HG02981 (cell line): ENCODE measurements at regions not wholly inside any gene's neighbourhood (a gene's known extent, or its start where the extent isn't known, plus 50 kb on each side); places are given as distances from the start of the nearest gene placed in this dataset.

Experiments
- ATAC-seq: cut with Tn5 transposase; IDR thresholded peaks from one replicate; pipeline ENCODE4 v1.9.1; 2021; ENCODE audit warnings: mild to moderate bottlenecking, moderate library complexity; ENCODE audit not compliant: unreplicated experiment

- ATAC-seq: no peak
Measured at GRCh38 chr5:93184041-93184440, 397.0 kb downstream of the NR2F1-AS1 start.

- ATAC-seq: no peak
Measured at GRCh38 chr5:93179466-93179865, 401.6 kb downstream of the NR2F1-AS1 start.

- ATAC-seq: no peak
Measured at GRCh38 chr5:93174930-93175329, 406.1 kb downstream of the NR2F1-AS1 start.

GRCh38 chr5:93165559-93165958 lies 415.5 kb downstream of the NR2F1-AS1 start:
- ATAC-seq: no peak

GRCh38 chr5:93164690-93165089 lies 416.3 kb downstream of the NR2F1-AS1 start:
- no peak for ATAC-seq

- ATAC-seq: no peak
Measured at GRCh38 chr5:93163010-93163663, 417.9 kb downstream of the NR2F1-AS1 start.

GRCh38 chr5:93161661-93162654 lies 419.1 kb downstream of the NR2F1-AS1 start:
- ATAC-seq: no peak

- ATAC-seq: no peak
Measured at GRCh38 chr5:93158841-93159240, 422.2 kb downstream of the NR2F1-AS1 start.

- no peak for ATAC-seq
Measured at GRCh38 chr5:93156566-93156965, 424.5 kb downstream of the NR2F1-AS1 start.

- ATAC-seq: no peak
Measured at GRCh38 chr5:93154535-93154934, 426.5 kb downstream of the NR2F1-AS1 start.

- ATAC-seq: no peak
Measured at GRCh38 chr5:93153461-93153860, 427.6 kb downstream of the NR2F1-AS1 start.

GRCh38 chr5:93151896-93152295 lies 429.1 kb downstream of the NR2F1-AS1 start:
- ATAC-seq: no peak

GRCh38 chr5:93151121-93151520 lies 429.9 kb downstream of the NR2F1-AS1 start:
- no peak for ATAC-seq

GRCh38 chr5:93150311-93151012 lies 430.6 kb downstream of the NR2F1-AS1 start:
- ATAC-seq: no peak

GRCh38 chr5:93145767-93146166 lies 435.3 kb downstream of the NR2F1-AS1 start:
- ATAC-seq: no peak

GRCh38 chr5:93145019-93145418 lies 436.0 kb downstream of the NR2F1-AS1 start:
- no peak for ATAC-seq

GRCh38 chr5:93141969-93142368 lies 439.1 kb downstream of the NR2F1-AS1 start:
- no peak for ATAC-seq

- ATAC-seq: no peak
Measured at GRCh38 chr5:93130624-93131490, 450.2 kb downstream of the NR2F1-AS1 start.

- ATAC-seq: no peak
Measured at GRCh38 chr5:93126634-93127033, 454.4 kb downstream of the NR2F1-AS1 start.

GRCh38 chr5:93123127-93123526 lies 457.9 kb downstream of the NR2F1-AS1 start:
- ATAC-seq: no peak
